HG03521 (cell line): ENCODE measurements at regions not wholly inside any gene's neighbourhood (a gene's known extent, or its start where the extent isn't known, plus 50 kb on each side); places are given as distances from the start of the nearest gene placed in this dataset.

Source experiments
- ATAC-seq: cut with Tn5 transposase; IDR thresholded peaks from one replicate; pipeline ENCODE4 v1.9.1; 2021; ENCODE audit warnings: mild to moderate bottlenecking, moderate library complexity; ENCODE audit not compliant: unreplicated experiment

GRCh38 chr14:89500303-89500702, 83.3 kb upstream of the FOXN3 start:
- no peak for ATAC-seq

GRCh38 chr14:89498878-89499277, 81.8 kb upstream of the FOXN3 start:
- ATAC-seq, result no peak

GRCh38 chr14:89495718-89496117, 78.7 kb upstream of the FOXN3 start:
- ATAC-seq, result no peak

- peak; percentile 93 for ATAC-seq
These were observed 77.0 kb upstream of the FOXN3 start for GRCh38 chr14:89493877-89494634.

- no peak for ATAC-seq
These were observed 76.4 kb upstream of the FOXN3 start for GRCh38 chr14:89493406-89493805.

GRCh38 chr14:89491711-89492381, 74.8 kb upstream of the FOXN3 start:
- no peak for ATAC-seq

GRCh38 chr14:89490466-89490865, 73.4 kb upstream of the FOXN3 start:
- no peak for ATAC-seq

GRCh38 chr14:89489761-89490437, 72.9 kb upstream of the FOXN3 start:
- no peak for ATAC-seq

- no peak for ATAC-seq
These were observed 69.9 kb upstream of the FOXN3 start for GRCh38 chr14:89486961-89487360.

- ATAC-seq, result no peak
These were observed 69.5 kb upstream of the FOXN3 start for GRCh38 chr14:89486505-89486904.

- ATAC-seq, result no peak
These were observed 68.2 kb upstream of the FOXN3 start for GRCh38 chr14:89485264-89485663.

- no peak for ATAC-seq
These were observed 67.2 kb upstream of the FOXN3 start for GRCh38 chr14:89484051-89484844.

- ATAC-seq, result no peak
These were observed 64.2 kb upstream of the FOXN3 start for GRCh38 chr14:89481196-89481595.

GRCh38 chr14:89480278-89480677, 63.2 kb upstream of the FOXN3 start:
- ATAC-seq, result no peak

GRCh38 chr14:89479802-89480201, 62.8 kb upstream of the FOXN3 start:
- no peak for ATAC-seq

- ATAC-seq, result no peak
These were observed 60.4 kb upstream of the FOXN3 start for GRCh38 chr14:89477391-89477790.

GRCh38 chr14:89476354-89476896, 59.4 kb upstream of the FOXN3 start:
- ATAC-seq, result no peak

- ATAC-seq, result no peak
These were observed 57.4 kb upstream of the FOXN3 start for GRCh38 chr14:89474464-89474863.

GRCh38 chr14:89473989-89474388, 57.0 kb upstream of the FOXN3 start:
- ATAC-seq, result no peak

GRCh38 chr14:89473569-89473968, 56.5 kb upstream of the FOXN3 start:
- ATAC-seq, result no peak

GRCh38 chr14:89470401-89470800, 53.4 kb upstream of the FOXN3 start:
- no peak for ATAC-seq
